ENCODE measurements at regions not wholly inside any gene's neighbourhood (a gene's known extent, or its start where the extent isn't known, plus 50 kb on each side); places are given as distances from the start of the nearest gene placed in this dataset.

- no peak for TF ChIP-seq CTCF (conservative IDR thresholded peaks at IDR 0.05; ENCODE audit: low read length)
- TF ChIP-seq EZH2phosphoT487 (IDR thresholded peaks at IDR 0.05; ENCODE audit: borderline replicate concordance): no peak
These were observed 148.6 kb upstream of the ARG1 start for GRCh38 chr6:131424475-131424874.

Data from Loucy (cell line).